ENCODE measurements at regions not wholly inside any gene's neighbourhood (a gene's known extent, or its start where the extent isn't known, plus 50 kb on each side); places are given as distances from the start of the nearest gene placed in this dataset.

DNA sequence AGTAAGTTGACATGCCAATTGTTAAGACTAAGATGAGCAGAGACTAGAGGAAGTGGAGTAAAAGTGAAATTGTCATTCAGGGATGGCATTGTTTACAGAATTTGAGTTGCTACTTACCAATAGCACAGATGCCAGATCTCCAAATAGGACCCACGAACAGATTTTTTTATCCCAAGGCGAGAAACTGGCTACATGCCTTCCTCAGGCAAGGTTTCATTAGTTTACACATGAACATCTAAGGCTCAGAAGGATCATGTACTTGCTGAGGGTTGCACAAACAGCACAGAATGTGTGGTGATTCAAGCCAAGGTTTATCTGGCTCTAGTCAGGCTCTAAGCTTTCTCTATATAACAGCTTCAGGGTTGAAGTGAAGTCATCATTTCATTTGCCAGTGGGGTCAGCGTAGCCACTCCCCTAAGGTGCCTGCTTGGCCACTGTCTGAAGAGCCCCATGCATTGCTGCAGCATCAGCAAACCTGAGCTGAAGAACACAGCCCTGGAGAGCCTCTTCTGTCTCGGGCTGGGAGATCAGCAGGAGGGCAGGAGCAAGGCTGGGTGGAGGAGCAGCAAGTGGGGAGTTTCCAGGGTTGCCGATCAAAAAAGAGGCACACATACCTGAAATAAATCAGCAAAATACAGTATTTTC, 193.0 kb upstream of the LCORL start:
- CTCF ChIA-PET: no interaction called here
- H3K27ac ChIP-seq: no peak overlapping the region

DNA sequence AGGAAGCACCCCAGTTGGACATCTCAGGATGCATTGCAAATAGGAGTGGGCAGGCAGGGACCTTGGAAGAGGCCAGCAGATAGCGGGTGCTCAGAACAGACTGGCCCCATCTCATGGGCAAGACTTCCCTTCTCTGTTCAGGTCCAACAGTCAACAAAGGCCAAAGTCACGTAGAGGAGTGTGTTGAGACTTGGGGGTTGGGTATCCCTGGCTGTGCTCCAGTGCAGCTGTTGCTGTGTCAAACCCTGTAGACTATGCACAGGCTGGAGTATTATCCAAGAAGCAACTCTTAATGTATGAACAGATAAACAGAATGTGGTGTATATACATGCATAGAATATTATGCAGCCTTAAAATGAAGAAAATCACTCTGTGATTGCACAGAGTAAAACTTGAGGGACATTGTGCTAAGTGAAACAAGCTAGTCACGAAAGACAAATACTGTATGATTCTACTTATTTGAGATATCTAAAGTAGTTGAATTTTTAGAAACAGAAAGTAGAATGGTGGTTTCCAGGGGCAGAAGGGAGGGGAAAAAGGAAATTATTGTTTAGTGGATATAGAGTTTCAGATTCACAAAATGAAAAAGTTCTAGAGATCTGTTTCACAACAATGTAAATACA, 192.1 kb upstream of the LCORL start:
- no peak overlapping the region for H3K27ac ChIP-seq
- CTCF ChIA-PET: no interaction called here
- TF ChIP-seq, protein P1, sequence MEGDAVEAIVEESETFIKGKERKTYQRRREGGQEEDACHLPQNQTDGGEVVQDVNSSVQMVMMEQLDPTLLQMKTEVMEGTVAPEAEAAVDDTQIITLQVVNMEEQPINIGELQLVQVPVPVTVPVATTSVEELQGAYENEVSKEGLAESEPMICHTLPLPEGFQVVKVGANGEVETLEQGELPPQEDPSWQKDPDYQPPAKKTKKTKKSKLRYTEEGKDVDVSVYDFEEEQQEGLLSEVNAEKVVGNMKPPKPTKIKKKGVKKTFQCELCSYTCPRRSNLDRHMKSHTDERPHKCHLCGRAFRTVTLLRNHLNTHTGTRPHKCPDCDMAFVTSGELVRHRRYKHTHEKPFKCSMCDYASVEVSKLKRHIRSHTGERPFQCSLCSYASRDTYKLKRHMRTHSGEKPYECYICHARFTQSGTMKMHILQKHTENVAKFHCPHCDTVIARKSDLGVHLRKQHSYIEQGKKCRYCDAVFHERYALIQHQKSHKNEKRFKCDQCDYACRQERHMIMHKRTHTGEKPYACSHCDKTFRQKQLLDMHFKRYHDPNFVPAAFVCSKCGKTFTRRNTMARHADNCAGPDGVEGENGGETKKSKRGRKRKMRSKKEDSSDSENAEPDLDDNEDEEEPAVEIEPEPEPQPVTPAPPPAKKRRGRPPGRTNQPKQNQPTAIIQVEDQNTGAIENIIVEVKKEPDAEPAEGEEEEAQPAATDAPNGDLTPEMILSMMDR (conservative IDR thresholded peaks at IDR 0.05; ENCODE audit: low read depth): no peak

More for the DNA sequence above, 193.0 kb upstream of the LCORL start:
- POLR2A ChIA-PET (ENCODE audit: low non-redundant PET): no interaction called here
- DNase-seq (ENCODE audit: low spot score): no peak
- TF ChIP-seq, protein P1 (conservative IDR thresholded peaks at IDR 0.05; ENCODE audit: low read depth): no peak

GRCh38 chr4:18209448-18209847, 187.9 kb upstream of the LCORL start:
- ChIA-PET POLR2A (ENCODE audit: low non-redundant PET) (no interaction called here), CTCF (no interaction called here)
- DNase-seq (ENCODE audit: low spot score): no peak
- TF ChIP-seq, protein P1 (conservative IDR thresholded peaks at IDR 0.05; ENCODE audit: low read depth): no peak
- no peak overlapping the region for H3K27ac ChIP-seq

More for the DNA sequence above, 192.1 kb upstream of the LCORL start:
- POLR2A ChIA-PET (ENCODE audit: low non-redundant PET): no interaction called here
- no peak for DNase-seq (ENCODE audit: low spot score)

- no peak for DNase-seq (ENCODE audit: low spot score)
- ChIA-PET POLR2A (ENCODE audit: low non-redundant PET) (no interaction called here), CTCF (no interaction called here)
- H3K27ac ChIP-seq: no peak overlapping the region
- TF ChIP-seq, protein P1 (conservative IDR thresholded peaks at IDR 0.05; ENCODE audit: low read depth): no peak
Measured at GRCh38 chr4:18203966-18204365, 182.4 kb upstream of the LCORL start.

DNA sequence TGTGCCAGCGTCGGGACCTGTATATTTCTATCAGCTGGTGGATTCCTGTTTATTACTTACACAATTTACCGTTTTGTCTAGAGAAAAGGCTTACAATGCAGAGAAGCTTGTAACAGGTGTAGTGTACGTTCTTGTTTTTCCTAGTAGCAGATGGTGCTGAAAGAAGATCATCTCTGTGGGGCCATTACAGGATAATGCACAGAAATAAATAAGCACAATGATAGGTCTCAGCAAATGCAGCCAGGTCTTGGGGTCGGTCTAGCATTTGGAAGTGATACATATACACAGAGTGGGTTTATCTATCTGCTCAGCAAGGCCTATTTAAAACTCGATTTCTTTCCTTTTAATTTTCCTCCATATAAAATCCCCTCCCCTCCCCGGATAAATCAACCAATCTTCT, 180.9 kb upstream of the LCORL start:
- no peak overlapping the region for H3K27ac ChIP-seq
- no peak for DNase-seq (ENCODE audit: low spot score)
- ChIA-PET POLR2A (ENCODE audit: low non-redundant PET) (no interaction called here), CTCF (no interaction called here)
- TF ChIP-seq, protein P1 (conservative IDR thresholded peaks at IDR 0.05; ENCODE audit: low read depth): no peak

GRCh38 chr4:18201885-18202284, 180.3 kb upstream of the LCORL start:
- DNase-seq (ENCODE audit: low spot score): no peak
- TF ChIP-seq, protein P1 (conservative IDR thresholded peaks at IDR 0.05; ENCODE audit: low read depth): no peak
- H3K27ac ChIP-seq: no peak overlapping the region
- ChIA-PET CTCF (no interaction called here), POLR2A (ENCODE audit: low non-redundant PET) (no interaction called here)
